GM23338 (cell line): ENCODE measurements at regions not wholly inside any gene's neighbourhood (a gene's known extent, or its start where the extent isn't known, plus 50 kb on each side); places are given as distances from the start of the nearest gene placed in this dataset.
A peak's percentile ranks its signal among the peaks of the same experiment; 100 is the strongest.

Experiments used
- ATAC-seq: fragments of 200-7000 bp; cut with Tn5 transposase; 3 replicates; pipeline ENCODE4 v1.9.1; 2020
- DNase-seq: peaks from one replicate; pipeline ENCODE4 v3.0.0-alpha.2; 2015; ENCODE audit warnings: low spot score
- H2AFZ ChIP-seq: fragments of 200-600 bp; sonication (generic); 2 replicates; pipeline ENCODE4 v1.8.0; 2016; ENCODE audit warnings: antibody characterized with exemption, mild to moderate bottlenecking, moderate library complexity
- H3F3A ChIP-seq: fragments of 200-600 bp; sonication (generic); replicated peaks from 2 replicates; pipeline ENCODE4 v1.8.0; 2017; ENCODE audit warnings: antibody characterized with exemption, mixed run types, low read depth
- H3K27ac ChIP-seq: fragments of 200-600 bp; sonication (generic); 2 replicates; pipeline ENCODE4 v1.6.1; 2016; ENCODE audit warnings: low read depth
- H3K27me3 ChIP-seq: fragments of 200-600 bp; sonication (generic); 2 replicates; pipeline ENCODE4 v1.8.0; 2016; ENCODE audit warnings: mild to moderate bottlenecking, mixed run types, moderate library complexity; ENCODE audit not compliant: insufficient read depth
- H3K36me3 ChIP-seq: fragments of 200-600 bp; sonication (generic); 2 replicates; pipeline ENCODE4 v1.8.0; 2016; ENCODE audit warnings: mild to moderate bottlenecking; ENCODE audit not compliant: insufficient read depth
- H3K4me1 ChIP-seq: fragments of 200-600 bp; sonication (generic); 2 replicates; pipeline ENCODE4 v1.8.0; 2016; ENCODE audit warnings: mild to moderate bottlenecking, moderate library complexity; ENCODE audit not compliant: insufficient read depth
- H3K4me2 ChIP-seq: fragments of 200-600 bp; sonication (generic); 2 replicates; pipeline ENCODE4 v1.7.1; 2017; ENCODE audit warnings: mixed run types
- H3K4me3 ChIP-seq: fragments of 200-600 bp; sonication (generic); 2 replicates; pipeline ENCODE4 v1.6.1; 2016; ENCODE audit warnings: mixed run types
- H3K79me2 ChIP-seq: fragments of 200-600 bp; sonication (generic); replicated peaks from 2 replicates; pipeline ENCODE4 v1.8.0; 2017; ENCODE audit warnings: mild to moderate bottlenecking; ENCODE audit not compliant: insufficient read depth
- H3K9me2 ChIP-seq: fragments of 200-600 bp; sonication (generic); 2 replicates; pipeline ENCODE4 v1.8.0; 2017; ENCODE audit not compliant: insufficient read depth
- H4K20me1 ChIP-seq: fragments of 200-600 bp; sonication (generic); replicated peaks from 2 replicates; pipeline ENCODE4 v1.8.0; 2017; ENCODE audit warnings: mild to moderate bottlenecking; ENCODE audit not compliant: insufficient read depth
- H3K27ac Mint-ChIP-seq: 2 replicates; pipeline ENCODE4 v1.8.0; 2020; ENCODE audit warnings: inconsistent platforms, mild to moderate bottlenecking, moderate library complexity, mixed read lengths
- H3K27me3 Mint-ChIP-seq: 3 replicates; pipeline ENCODE4 v1.8.0; 2022; ENCODE audit warnings: low read depth, mild to moderate bottlenecking, moderate library complexity, mixed read lengths, inconsistent platforms; ENCODE audit not compliant: insufficient read depth, poor library complexity
- H3K36me3 Mint-ChIP-seq: 3 replicates; pipeline ENCODE4 v1.8.0; 2021; ENCODE audit warnings: low read depth, mild to moderate bottlenecking, inconsistent platforms, moderate library complexity, mixed read lengths
- H3K4me1 Mint-ChIP-seq: 3 replicates; pipeline ENCODE4 v1.8.0; 2020; ENCODE audit warnings: mild to moderate bottlenecking, inconsistent platforms, mixed read lengths
- H3K4me3 Mint-ChIP-seq: 3 replicates; pipeline ENCODE4 v1.8.0; 2021; ENCODE audit warnings: moderate library complexity, mild to moderate bottlenecking, inconsistent platforms, mixed read lengths
- H3K9me3 Mint-ChIP-seq: 3 replicates; pipeline ENCODE4 v1.8.0; 2020; ENCODE audit warnings: moderate library complexity, mild to moderate bottlenecking, inconsistent platforms, mixed read lengths
- CTCF ChIP-seq, 2 experiments: fragments of 200-600 bp in 1 of 2; sonication (generic) in 1 of 2; conservative IDR thresholded peaks; 2 replicates each; pipeline versions ENCODE4 v1.5.1 to v1.6.1; 2016 to 2017; ENCODE audit warnings: antibody characterized with exemption in 2 of 2, low read depth in 2 of 2, mild to moderate bottlenecking in 2 of 2, moderate library complexity in 1 of 2
- ETS1 ChIP-seq: IDR thresholded peaks from 2 replicates; pipeline ENCODE4 v1.6.1; 2016; ENCODE audit warnings: antibody characterized with exemption
- EZH2 ChIP-seq: fragments of 200-600 bp; sonication (generic); IDR thresholded peaks from one replicate; pipeline ENCODE4 v1.8.0; 2017; ENCODE audit warnings: antibody characterized with exemption, mild to moderate bottlenecking, low read depth; ENCODE audit not compliant: unreplicated experiment
- EZH2phosphoT487 ChIP-seq: fragments of 200-600 bp; sonication (generic); IDR thresholded peaks from one replicate; pipeline ENCODE4 v1.8.1; 2018; ENCODE audit warnings: antibody characterized with exemption; ENCODE audit not compliant: unreplicated experiment
- JUNB ChIP-seq: IDR thresholded peaks from one replicate; pipeline ENCODE4 v1.6.1; 2016; ENCODE audit warnings: antibody characterized with exemption; ENCODE audit not compliant: unreplicated experiment
- POLR2AphosphoS5 ChIP-seq: IDR thresholded peaks from 2 replicates; pipeline ENCODE4 v1.6.1; 2016; ENCODE audit warnings: antibody characterized with exemption, low read depth
- STAT1 ChIP-seq: IDR thresholded peaks from one replicate; pipeline ENCODE4 v1.6.1; 2016; ENCODE audit warnings: antibody characterized with exemption; ENCODE audit not compliant: unreplicated experiment
- ZNF114 ChIP-seq: fragments of 250-450 bp; sonication (Bioruptor Pico); IDR thresholded peaks from 2 replicates; pipeline ENCODE4 v1.5.0; 2020; ENCODE audit warnings: mild to moderate bottlenecking, moderate library complexity
- ZNF331 ChIP-seq: fragments of 250-450 bp; sonication (Bioruptor Pico); IDR thresholded peaks from 2 replicates; pipeline ENCODE4 v1.5.0; 2020; ENCODE audit warnings: low read depth, mild to moderate bottlenecking, moderate library complexity

- Mint-ChIP-seq H3K9me3 (no peaks in the 10 kb centered on the region; the same call in 2 of the 3 replicates), H3K4me1 (no peaks in the 10 kb centered on the region), H3K4me3 (no peak overlapping the region), H3K27ac (no peak overlapping the region), H3K36me3 (no peaks in the 10 kb centered on the region; the same call in 2 of the 3 replicates), H3K27me3 (peaks cover 3% of the 10 kb centered on the region)
- Histone ChIP-seq H2AFZ (peak overlapping the region; percentile 56; the same call in 1 of the 2 replicates), H3K4me1 (no peaks in the 10 kb centered on the region), H3F3A (no peaks in the 10 kb centered on the region), H3K4me3 (no peak overlapping the region), H3K27ac (no peak overlapping the region), H4K20me1 (no peaks in the 10 kb centered on the region), H3K36me3 (no peaks in the 10 kb centered on the region), H3K9me2 (no peaks in the 10 kb centered on the region), H3K4me2 (no peak overlapping the region), H3K27me3 (no peaks in the 10 kb centered on the region), H3K79me2 (no peaks in the 10 kb centered on the region)
- peak; percentile 86 for ATAC-seq
- DNase-seq = peak; percentile 64
- TF ChIP-seq CTCF (conservative IDR thresholded peaks at IDR 0.05; ENCODE audit: low read depth in 2 of 2) (peak; percentile 61 to 62), ETS1 (no peak), JUNB (no peak), POLR2AphosphoS5 (no peak)
Observed at GRCh38 chrY:12621454-12622081, 79.5 kb upstream of the USP9Y start.

GRCh38 chrY:12623204-12623603 lies 77.8 kb upstream of the USP9Y start:
- no peaks in the 10 kb centered on the region for H3F3A ChIP-seq
- H2AFZ ChIP-seq = no peak overlapping the region
- H3K27ac Mint-ChIP-seq = no peak overlapping the region
- H3K27me3 ChIP-seq = no peaks in the 10 kb centered on the region
- no peaks in the 10 kb centered on the region for H3K9me2 ChIP-seq
- H3K27me3 Mint-ChIP-seq = peaks cover 3% of the 10 kb centered on the region
- no peaks in the 10 kb centered on the region for H3K79me2 ChIP-seq
- DNase-seq (no peak), ATAC-seq (no peak)
- no peak overlapping the region for H3K4me3 ChIP-seq
- H3K4me3 Mint-ChIP-seq = no peak overlapping the region
- no peak overlapping the region for H3K27ac ChIP-seq
- no peaks in the 10 kb centered on the region for H3K36me3 ChIP-seq
- no peaks in the 10 kb centered on the region for H3K4me1 ChIP-seq
- no peak for TF ChIP-seq ZNF114 (CRISPR knock-in tag)
- no peak for TF ChIP-seq ETS1
- TF ChIP-seq POLR2AphosphoS5 = no peak
- no peak for TF ChIP-seq STAT1
- no peak for TF ChIP-seq JUNB
- no peak for TF ChIP-seq ZNF331 (CRISPR knock-in tag)
- TF ChIP-seq EZH2 = no peak
- TF ChIP-seq EZH2phosphoT487 = no peak
- TF ChIP-seq CTCF (conservative IDR thresholded peaks at IDR 0.05; ENCODE audit: low read depth in 2 of 2) = no peak
- peaks cover under 1% of the 10 kb centered on the region; the same call in 1 of the 3 replicates for H3K9me3 Mint-ChIP-seq
- H4K20me1 ChIP-seq = no peaks in the 10 kb centered on the region
- H3K36me3 Mint-ChIP-seq = no peaks in the 10 kb centered on the region; the same call in 2 of the 3 replicates
- H3K4me2 ChIP-seq = no peak overlapping the region
- no peaks in the 10 kb centered on the region for H3K4me1 Mint-ChIP-seq
